Endothelial cell of umbilical vein (primary cell): ENCODE measurements at regions not wholly inside any gene's neighbourhood (a gene's known extent, or its start where the extent isn't known, plus 50 kb on each side); places are given as distances from the start of the nearest gene placed in this dataset.

ENCODE experiments used
- BruUV-seq: library from RNA; stranded (reverse); fragments of 400-500 nt; replicated peaks from 2 replicates; lab custom pipeline; 2021; lab: Mats Ljungman, UMichigan
- CTCF ChIA-PET: fragments of 300-600, 350-600 bp; sonication (Branson Sonifier 250); formaldehyde crosslinking; loops from one replicate; lab custom pipeline; 2021; ENCODE audit warnings: antibody characterized with exemption, inconsistent platforms; lab: Charles Lee
- POLR2A ChIA-PET: fragments of 300-600, 350-600 bp; sonication (Branson Sonifier 250); formaldehyde crosslinking; loops from one replicate; lab custom pipeline; 2021; ENCODE audit warnings: antibody characterized with exemption, inconsistent platforms; lab: Charles Lee
- DNase-seq: peaks from one replicate; pipeline ENCODE4 v3.0.0-alpha.2; 2011; ENCODE audit warnings: low read depth, low spot score
- FAIRE-seq: peaks from 2 replicates; lab custom pipeline; 2011; peaks lifted over from hg19 to GRCh38; lab: Jason Lieb, UNC
- H2AFZ ChIP-seq: 2 replicates; pipeline ENCODE4 v1.6.0; 2012; ENCODE audit warnings: low read depth, low read length, control low read depth, inconsistent platforms
- H3K27ac ChIP-seq: 2 replicates; pipeline ENCODE4 v1.5.1; 2011; ENCODE audit warnings: low read depth, mild to moderate bottlenecking, control low read depth, low read length, moderate library complexity; ENCODE audit not compliant: insufficient read depth
- H3K27me3 ChIP-seq, 2 experiments: 2 replicates each; pipeline versions ENCODE4 v1.6.0 to v1.6.1; 2011; ENCODE audit warnings: low read length in 2 of 2, mixed read lengths in 1 of 2; ENCODE audit not compliant: control insufficient read depth in 2 of 2, insufficient read depth in 2 of 2
- H3K36me3 ChIP-seq, 2 experiments: 2 replicates in 1 of 2; 3 replicates in 1 of 2; pipeline ENCODE4 v1.5.1; 2011; ENCODE audit warnings: low read length in 2 of 2, mild to moderate bottlenecking in 1 of 2, moderate library complexity in 1 of 2; ENCODE audit not compliant: control insufficient read depth in 2 of 2, insufficient read depth in 2 of 2; ENCODE audit errors: extremely low read depth in 1 of 2
- H3K4me1 ChIP-seq: 3 replicates; pipeline ENCODE4 v1.5.1; 2011; ENCODE audit warnings: mild to moderate bottlenecking, low read length; ENCODE audit not compliant: control insufficient read depth, insufficient read depth; ENCODE audit errors: extremely low read depth
- H3K4me2 ChIP-seq: 2 replicates; pipeline ENCODE4 v1.6.1; 2011; ENCODE audit warnings: low read length, control low read depth, mixed read lengths; ENCODE audit not compliant: insufficient read depth
- H3K4me3 ChIP-seq, 3 experiments: fragments of 200-600 bp in 1 of 3; sonication (generic), shearing (Covaris generic) in 1 of 3; replicated peaks in 1 of 3; 2 replicates each; pipeline ENCODE4 v1.5.1; 2011 to 2016; ENCODE audit warnings: control low read depth in 3 of 3, low read length in 3 of 3, mild to moderate bottlenecking in 2 of 3, inconsistent platforms in 1 of 3, low read depth in 1 of 3, moderate library complexity in 1 of 3; ENCODE audit not compliant: insufficient read depth in 1 of 3
- H3K79me2 ChIP-seq: 2 replicates; pipeline ENCODE4 v1.6.0; 2012; ENCODE audit warnings: low read length, inconsistent platforms; ENCODE audit not compliant: control insufficient read depth, insufficient read depth
- H3K9ac ChIP-seq: replicated peaks from 2 replicates; pipeline ENCODE3; 2011; ENCODE audit warnings: low read length, control low read depth; ENCODE audit not compliant: insufficient read depth; ENCODE audit errors: extremely low read depth
- H3K9me1 ChIP-seq: replicated peaks from 3 replicates; pipeline ENCODE4 v1.6.0; 2011; ENCODE audit warnings: mild to moderate bottlenecking, low read length; ENCODE audit not compliant: control insufficient read depth, insufficient read depth; ENCODE audit errors: extremely low read depth
- H3K9me3 ChIP-seq: replicated peaks from 2 replicates; pipeline ENCODE4 v1.5.1; 2012; ENCODE audit warnings: low read length, inconsistent platforms; ENCODE audit not compliant: control insufficient read depth, insufficient read depth
- H4K20me1 ChIP-seq: replicated peaks from 2 replicates; pipeline ENCODE3; 2011; ENCODE audit warnings: mild to moderate bottlenecking, low read length; ENCODE audit not compliant: control insufficient read depth, insufficient read depth; ENCODE audit errors: extremely low read depth
- CTCF ChIP-seq, 2 donors: IDR thresholded peaks; 1 replicate in 1 of 2; 2 replicates in 1 of 2; pipeline ENCODE4 v1.5.1; 2011; ENCODE audit warnings: low read length in 2 of 2, mild to moderate bottlenecking in 2 of 2, moderate library complexity in 2 of 2, control low read depth in 1 of 2, inconsistent platforms in 1 of 2, low read depth in 1 of 2; ENCODE audit not compliant: insufficient read depth in 1 of 2; ENCODE audit errors: extremely low read depth in 1 of 2
- EZH2 ChIP-seq: IDR thresholded peaks from 2 replicates; pipeline ENCODE4 v1.6.1; 2012; ENCODE audit warnings: borderline replicate concordance, low read depth, mild to moderate bottlenecking, moderate library complexity, low read length, inconsistent platforms; ENCODE audit not compliant: severe bottlenecking
- FOS ChIP-seq: IDR thresholded peaks from 2 replicates; pipeline ENCODE4 v1.6.1; 2011; ENCODE audit warnings: mild to moderate bottlenecking, low read length, moderate library complexity, borderline replicate concordance; ENCODE audit not compliant: insufficient read depth
- GATA2 ChIP-seq: IDR thresholded peaks from 2 replicates; pipeline ENCODE4 v1.7.0; 2011; ENCODE audit warnings: low read depth, mild to moderate bottlenecking, moderate library complexity, mixed read lengths, low read length; ENCODE audit not compliant: insufficient read length, insufficient read depth
- JUN ChIP-seq: IDR thresholded peaks from 2 replicates; pipeline ENCODE4 v1.6.1; 2011; ENCODE audit warnings: borderline replicate concordance, low read depth; ENCODE audit not compliant: insufficient read length, insufficient read depth
- MYC ChIP-seq: IDR thresholded peaks from one replicate; pipeline ENCODE4 v1.6.1; 2011; ENCODE audit warnings: mild to moderate bottlenecking, low read depth, low read length
- POLR2A ChIP-seq: IDR thresholded peaks from 2 replicates; pipeline ENCODE4 v1.6.1; 2012; ENCODE audit warnings: low read depth, mild to moderate bottlenecking, control low read depth, low read length
- POLR2AphosphoS5 ChIP-seq: IDR thresholded peaks from 2 replicates; pipeline ENCODE4 v1.6.1; 2012; ENCODE audit warnings: low read depth, mild to moderate bottlenecking, control low read depth, low read length, moderate library complexity; ENCODE audit not compliant: insufficient read depth
- dilution Hi-C: fragments of 300-500 bp; cut with MboI; formaldehyde crosslinking; loops from one replicate; pipeline ENCODE4 v1.15.0; 2019; ENCODE audit warnings: low sequenced_read_pairs; ENCODE audit not compliant: extremely low pct_ligation_motif_present
- intact Hi-C: fragments of 100-400 bp; cut with micrococcal nuclease; formaldehyde crosslinking; loops from one replicate; pipeline ENCODE4 v1.10.0; 2022
- TF ChIP-seq, protein P1 (sequence below): IDR thresholded peaks from 2 replicates; pipeline ENCODE4 v1.6.1; 2011; ENCODE audit not compliant: insufficient read depth, insufficient read length

DNA sequence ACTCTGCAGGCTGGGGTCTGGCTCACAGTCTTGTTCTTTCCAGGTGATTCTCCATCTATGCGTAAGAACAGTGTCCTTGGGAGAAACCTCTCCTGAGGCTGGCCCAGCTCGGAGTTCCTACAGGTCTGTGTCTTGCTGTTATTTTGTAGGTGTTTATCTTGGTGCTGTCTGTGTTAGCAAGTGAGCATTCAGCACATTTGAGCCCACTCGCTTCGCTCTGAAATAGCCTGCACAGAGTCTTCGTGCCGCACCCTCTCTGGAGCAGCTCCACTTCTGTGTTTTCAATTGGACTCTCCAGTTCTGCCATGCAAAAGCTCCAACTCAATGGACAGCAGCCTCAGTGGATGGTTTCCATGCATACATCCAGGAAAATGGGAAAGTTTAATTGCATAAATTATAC lies 378.2 kb upstream of the ST6GAL2 start:
- no peak for TF ChIP-seq POLR2AphosphoS5
- TF ChIP-seq EZH2: no peak
- TF ChIP-seq POLR2A: no peak
- TF ChIP-seq JUN: no peak
- TF ChIP-seq, protein P1, sequence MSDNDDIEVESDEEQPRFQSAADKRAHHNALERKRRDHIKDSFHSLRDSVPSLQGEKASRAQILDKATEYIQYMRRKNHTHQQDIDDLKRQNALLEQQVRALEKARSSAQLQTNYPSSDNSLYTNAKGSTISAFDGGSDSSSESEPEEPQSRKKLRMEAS: no peak
- TF ChIP-seq CTCF (IDR thresholded peaks at IDR 0.05; ENCODE audit: extremely low read depth in 1 of 2, insufficient read depth in 1 of 2, low read depth in 1 of 2, low read length in 2 of 2): no peak
- TF ChIP-seq MYC: no peak
- TF ChIP-seq FOS: no peak
- no peak for TF ChIP-seq GATA2
- H3K9ac ChIP-seq: no peak overlapping the region
- H3K27me3 ChIP-seq: no peaks in the 10 kb centered on the region
- H3K36me3 ChIP-seq: no peaks in the 10 kb centered on the region
- no peaks in the 10 kb centered on the region for H4K20me1 ChIP-seq
- ChIA-PET POLR2A (no interaction called here), CTCF (no interaction called here)
- no peak for DNase-seq
- no peaks in the 10 kb centered on the region for H3K79me2 ChIP-seq
- H2AFZ ChIP-seq: no peak overlapping the region
- no peaks in the 10 kb centered on the region for H3K4me1 ChIP-seq
- peaks cover 6% of the 10 kb centered on the region for H3K9me3 ChIP-seq
- H3K4me2 ChIP-seq: no peak overlapping the region
- H3K9me1 ChIP-seq: no peaks in the 10 kb centered on the region
- no peak overlapping the region for H3K27ac ChIP-seq
- dilution Hi-C loops (no loop called here), intact Hi-C loops (no loop called here)
- BruUV-seq: no TSS peak
- no peak overlapping the region for H3K4me3 ChIP-seq
- FAIRE-seq: no peak
